GM12872 (cell line): ENCODE measurements at regions not wholly inside any gene's neighbourhood (a gene's known extent, or its start where the extent isn't known, plus 50 kb on each side); places are given as distances from the start of the nearest gene placed in this dataset.

ENCODE experiments used
- TF ChIP-seq, protein P1 (sequence below): IDR thresholded peaks from 3 replicates; pipeline ENCODE4 v1.5.1; 2011; ENCODE audit warnings: low read depth, mild to moderate bottlenecking, low read length, moderate library complexity; ENCODE audit not compliant: insufficient read depth

GRCh38 chr1:162946701-162947100 is 85.7 kb upstream of the CCDC190 start:
- TF ChIP-seq, protein P1, sequence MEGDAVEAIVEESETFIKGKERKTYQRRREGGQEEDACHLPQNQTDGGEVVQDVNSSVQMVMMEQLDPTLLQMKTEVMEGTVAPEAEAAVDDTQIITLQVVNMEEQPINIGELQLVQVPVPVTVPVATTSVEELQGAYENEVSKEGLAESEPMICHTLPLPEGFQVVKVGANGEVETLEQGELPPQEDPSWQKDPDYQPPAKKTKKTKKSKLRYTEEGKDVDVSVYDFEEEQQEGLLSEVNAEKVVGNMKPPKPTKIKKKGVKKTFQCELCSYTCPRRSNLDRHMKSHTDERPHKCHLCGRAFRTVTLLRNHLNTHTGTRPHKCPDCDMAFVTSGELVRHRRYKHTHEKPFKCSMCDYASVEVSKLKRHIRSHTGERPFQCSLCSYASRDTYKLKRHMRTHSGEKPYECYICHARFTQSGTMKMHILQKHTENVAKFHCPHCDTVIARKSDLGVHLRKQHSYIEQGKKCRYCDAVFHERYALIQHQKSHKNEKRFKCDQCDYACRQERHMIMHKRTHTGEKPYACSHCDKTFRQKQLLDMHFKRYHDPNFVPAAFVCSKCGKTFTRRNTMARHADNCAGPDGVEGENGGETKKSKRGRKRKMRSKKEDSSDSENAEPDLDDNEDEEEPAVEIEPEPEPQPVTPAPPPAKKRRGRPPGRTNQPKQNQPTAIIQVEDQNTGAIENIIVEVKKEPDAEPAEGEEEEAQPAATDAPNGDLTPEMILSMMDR: no peak

- TF ChIP-seq, protein P1: no peak
Observed at GRCh38 chr1:162944974-162945674, 84.1 kb upstream of the CCDC190 start.

DNA sequence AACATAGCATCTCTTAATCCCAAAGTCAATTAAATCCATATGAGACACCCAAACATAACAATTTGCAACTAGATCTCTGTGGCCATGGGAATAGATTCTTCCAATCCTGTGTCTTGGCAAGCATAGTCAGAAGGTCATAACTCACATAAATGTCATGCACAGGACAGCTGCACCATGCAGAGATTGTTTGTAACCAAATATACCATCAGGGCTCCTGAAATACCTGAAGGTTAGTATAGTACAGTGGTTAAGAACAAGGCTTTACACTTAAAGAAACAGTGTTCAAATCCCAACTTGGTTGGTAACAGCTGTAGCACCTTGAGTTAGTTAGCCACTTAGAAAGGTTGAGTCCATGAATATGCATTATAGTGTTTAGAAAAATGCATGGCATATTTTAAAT is 82.6 kb upstream of the CCDC190 start:
- TF ChIP-seq, protein P1: no peak

- TF ChIP-seq, protein P1: no peak
Observed at GRCh38 chr1:162942916-162943559, 82.1 kb upstream of the CCDC190 start.

- TF ChIP-seq, protein P1: no peak
Observed at GRCh38 chr1:162941024-162941423, 80.0 kb upstream of the CCDC190 start.

DNA sequence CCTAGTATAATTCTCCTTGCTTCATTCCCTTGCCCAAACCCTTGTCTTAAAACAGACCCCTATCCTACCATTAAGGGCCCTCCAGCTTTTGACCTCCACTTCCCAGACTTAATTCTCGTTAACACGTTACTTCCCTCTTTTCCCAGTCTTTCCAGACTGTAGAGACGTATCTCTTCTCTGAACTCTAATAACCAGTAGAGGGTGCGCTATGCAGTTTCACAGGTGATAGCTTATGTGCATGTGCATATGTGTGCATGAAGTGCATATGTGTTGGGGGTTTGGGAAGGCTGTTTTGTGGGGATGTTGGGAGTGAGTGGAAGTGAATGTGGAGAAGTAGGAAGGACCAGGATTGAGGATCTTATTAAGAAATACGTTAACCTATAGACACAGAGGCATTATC is 78.1 kb upstream of the CCDC190 start:
- TF ChIP-seq, protein P1: peak; percentile 18; the same call in 1 of the 3 replicates

DNA sequence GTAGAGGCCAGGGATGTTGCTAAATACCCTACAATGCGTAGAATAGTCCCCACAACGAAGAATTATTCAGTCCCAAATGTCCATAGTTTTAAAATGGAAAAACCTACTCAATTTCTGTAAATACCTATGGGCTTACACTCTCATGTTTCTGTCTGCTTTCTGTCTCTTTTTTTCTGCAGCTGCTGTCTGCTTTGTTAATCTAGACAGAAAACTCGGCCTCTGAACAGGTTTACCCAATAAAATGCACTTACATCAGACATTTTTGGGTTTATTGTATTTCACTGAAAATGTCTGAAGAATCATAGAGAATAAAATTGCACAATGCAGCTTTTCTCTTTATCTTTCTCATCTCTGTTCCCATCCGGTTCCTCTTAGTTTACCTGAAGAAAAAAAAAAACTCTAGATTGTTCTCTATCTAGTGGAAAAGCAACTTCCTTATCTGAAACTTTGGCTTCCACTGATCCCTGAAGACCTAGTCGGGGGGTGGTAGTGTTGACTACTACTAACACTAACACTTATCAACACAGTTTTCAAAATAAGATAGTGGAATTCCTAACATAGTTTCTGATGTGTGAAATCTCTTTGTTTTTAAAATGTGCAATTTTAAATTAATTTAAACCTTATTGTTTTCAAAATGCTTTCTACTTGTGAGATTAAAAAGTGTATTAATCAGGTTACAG is 76.9 kb upstream of the CCDC190 start:
- TF ChIP-seq, protein P1: no peak
